PC-3 (cell line): ENCODE measurements at regions not wholly inside any gene's neighbourhood (a gene's known extent, or its start where the extent isn't known, plus 50 kb on each side); places are given as distances from the start of the nearest gene placed in this dataset.

ENCODE experiments used
- EZH2 ChIP-seq: fragments of 300-600 bp; sonication (generic); IDR thresholded peaks from one replicate; pipeline ENCODE4 v1.6.1; 2017; ENCODE audit warnings: antibody characterized with exemption, mild to moderate bottlenecking, low read length; ENCODE audit not compliant: unreplicated experiment
- TF ChIP-seq, protein P1 (sequence below): fragments of 300-600 bp; sonication (generic); conservative IDR thresholded peaks from 2 replicates; pipeline ENCODE4 v1.5.1; 2017; ENCODE audit warnings: antibody characterized with exemption, low read depth, mild to moderate bottlenecking, low read length

DNA sequence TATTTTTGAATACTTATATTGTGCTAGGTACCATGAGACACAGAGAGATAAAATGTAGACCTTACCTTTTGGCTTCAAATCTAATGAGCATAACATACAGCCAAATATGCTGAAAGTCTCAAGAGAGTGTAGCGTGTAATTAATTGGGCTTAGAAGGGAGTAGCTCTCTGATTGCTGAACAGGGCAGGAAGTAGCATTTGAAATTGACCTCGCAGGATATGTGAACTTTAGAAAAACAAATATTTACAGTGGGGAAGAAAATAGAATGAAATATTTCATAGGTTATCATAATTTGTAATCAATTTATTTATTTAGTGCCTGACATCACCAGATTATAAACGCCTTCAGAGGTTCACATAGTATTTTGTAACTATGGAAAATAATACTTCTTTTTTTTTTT is 327.1 kb downstream of the RFC3 start:
- TF ChIP-seq, protein P1, sequence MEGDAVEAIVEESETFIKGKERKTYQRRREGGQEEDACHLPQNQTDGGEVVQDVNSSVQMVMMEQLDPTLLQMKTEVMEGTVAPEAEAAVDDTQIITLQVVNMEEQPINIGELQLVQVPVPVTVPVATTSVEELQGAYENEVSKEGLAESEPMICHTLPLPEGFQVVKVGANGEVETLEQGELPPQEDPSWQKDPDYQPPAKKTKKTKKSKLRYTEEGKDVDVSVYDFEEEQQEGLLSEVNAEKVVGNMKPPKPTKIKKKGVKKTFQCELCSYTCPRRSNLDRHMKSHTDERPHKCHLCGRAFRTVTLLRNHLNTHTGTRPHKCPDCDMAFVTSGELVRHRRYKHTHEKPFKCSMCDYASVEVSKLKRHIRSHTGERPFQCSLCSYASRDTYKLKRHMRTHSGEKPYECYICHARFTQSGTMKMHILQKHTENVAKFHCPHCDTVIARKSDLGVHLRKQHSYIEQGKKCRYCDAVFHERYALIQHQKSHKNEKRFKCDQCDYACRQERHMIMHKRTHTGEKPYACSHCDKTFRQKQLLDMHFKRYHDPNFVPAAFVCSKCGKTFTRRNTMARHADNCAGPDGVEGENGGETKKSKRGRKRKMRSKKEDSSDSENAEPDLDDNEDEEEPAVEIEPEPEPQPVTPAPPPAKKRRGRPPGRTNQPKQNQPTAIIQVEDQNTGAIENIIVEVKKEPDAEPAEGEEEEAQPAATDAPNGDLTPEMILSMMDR, result no peak
- no peak for TF ChIP-seq EZH2
